IgD-negative memory B cell (primary cell): ENCODE measurements at regions not wholly inside any gene's neighbourhood (a gene's known extent, or its start where the extent isn't known, plus 50 kb on each side); places are given as distances from the start of the nearest gene placed in this dataset.
"Not testable (repeated sequence)": the region's sequence is repeated elsewhere in the genome, so short reads cannot be mapped to it uniquely, and the experiment has no call there.

Experiments used
- H3K27ac Mint-ChIP-seq, 3 donors: one replicate each; pipeline ENCODE4 v1.8.0; 2020 to 2022; ENCODE audit warnings: mild to moderate bottlenecking in 3 of 3, mixed read lengths in 3 of 3, moderate library complexity in 1 of 3
- H3K27me3 Mint-ChIP-seq: one replicate; pipeline ENCODE4 v1.8.0; 2021; ENCODE audit warnings: mixed read lengths
- H3K36me3 Mint-ChIP-seq: one replicate; pipeline ENCODE4 v1.8.0; 2020; ENCODE audit warnings: mild to moderate bottlenecking, mixed read lengths
- H3K4me1 Mint-ChIP-seq, 3 donors: one replicate each; pipeline ENCODE4 v1.8.0; 2020 to 2022; ENCODE audit warnings: mixed read lengths in 3 of 3, mild to moderate bottlenecking in 1 of 3
- H3K4me3 Mint-ChIP-seq, 4 donors: one replicate each; pipeline ENCODE4 v1.8.0; 2020 to 2022; ENCODE audit warnings: mild to moderate bottlenecking in 4 of 4, mixed read lengths in 4 of 4, moderate library complexity in 3 of 4
- H3K9me3 Mint-ChIP-seq, 3 donors: one replicate each; pipeline ENCODE4 v1.8.0; 2020 to 2021; ENCODE audit warnings: mixed read lengths in 3 of 3, mild to moderate bottlenecking in 1 of 3

- no peaks in the 10 kb centered on the region for H3K27me3 Mint-ChIP-seq
- no peak overlapping the region for H3K4me3 Mint-ChIP-seq
- H3K27ac Mint-ChIP-seq: no peak overlapping the region
- H3K36me3 Mint-ChIP-seq: no peaks in the 10 kb centered on the region
- peaks cover 0 to 2% (median 0%) of the 10 kb centered on the region in 3 donors for H3K4me1 Mint-ChIP-seq
- H3K9me3 Mint-ChIP-seq: peaks cover 0 to 9% (median 0%) of the 10 kb centered on the region in 3 donors
These were observed 451.6 kb downstream of the TRHDE start for GRCh38 chr12:72723732-72724131.

GRCh38 chr12:72729451-72730010 lies 457.4 kb downstream of the TRHDE start:
- Mint-ChIP-seq H3K9me3 (peaks cover 5 to 7% (median 6%) of the 10 kb centered on the region in 3 donors), H3K36me3 (no peaks in the 10 kb centered on the region), H3K27ac (no peak overlapping the region), H3K4me1 (no peaks in the 10 kb centered on the region), H3K27me3 (no peaks in the 10 kb centered on the region), H3K4me3 (no peak overlapping the region)

DNA sequence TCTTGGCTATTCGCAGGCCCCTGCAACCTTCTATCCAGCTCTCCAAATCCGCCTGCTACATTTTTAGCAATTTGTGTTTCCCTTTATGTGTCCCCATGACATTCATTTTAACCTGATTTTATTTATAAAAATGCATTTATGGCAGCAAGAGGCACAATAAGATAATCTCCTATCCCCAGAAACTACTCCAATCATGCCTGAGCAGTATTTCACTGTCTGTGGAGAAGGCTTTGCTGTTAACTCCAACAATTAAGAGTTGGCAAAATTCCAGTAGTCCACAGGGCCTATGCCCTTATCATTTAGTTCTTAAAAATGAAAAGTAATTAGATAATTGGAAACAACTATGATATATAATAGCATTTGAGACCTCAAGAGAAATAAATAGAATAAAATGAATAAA lies 462.4 kb downstream of the TRHDE start:
- peaks cover 2 to 6% (median 5%) of the 10 kb centered on the region in 3 donors for H3K9me3 Mint-ChIP-seq
- no peak overlapping the region for H3K27ac Mint-ChIP-seq
- H3K4me3 Mint-ChIP-seq: no peak overlapping the region
- no peaks in the 10 kb centered on the region for H3K4me1 Mint-ChIP-seq
- no peaks in the 10 kb centered on the region for H3K27me3 Mint-ChIP-seq
- no peaks in the 10 kb centered on the region for H3K36me3 Mint-ChIP-seq

- Mint-ChIP-seq H3K27me3 (no peaks in the 10 kb centered on the region), H3K4me1 (no peaks in the 10 kb centered on the region), H3K9me3 (peaks cover 7 to 12% (median 12%) of the 10 kb centered on the region in 3 donors), H3K36me3 (no peaks in the 10 kb centered on the region), H3K27ac (no peak overlapping the region), H3K4me3 (no peak overlapping the region)
These were observed 466.6 kb downstream of the TRHDE start for GRCh38 chr12:72738811-72739210.

DNA sequence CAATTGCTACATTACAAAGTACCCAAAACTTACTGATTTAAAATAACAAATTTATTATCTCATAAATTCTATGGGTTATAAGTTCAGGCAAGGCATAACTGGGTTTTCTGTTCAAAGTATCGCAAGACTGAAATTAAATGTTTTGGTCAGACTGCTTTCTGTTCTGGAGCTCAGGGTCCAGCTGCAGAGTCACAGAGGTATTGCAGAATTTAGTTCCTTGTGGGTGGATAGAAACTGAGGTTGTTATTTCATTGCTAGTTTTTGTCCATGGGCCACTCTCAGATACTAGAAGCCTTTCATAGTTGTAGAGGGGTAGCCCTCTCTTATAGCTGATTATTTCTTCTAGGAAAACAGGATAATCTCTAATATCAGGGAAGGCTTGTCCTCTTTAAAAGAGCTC lies 467.9 kb downstream of the TRHDE start:
- H3K27me3 Mint-ChIP-seq: no peaks in the 10 kb centered on the region
- H3K27ac Mint-ChIP-seq: no peak overlapping the region
- H3K4me1 Mint-ChIP-seq: no peaks in the 10 kb centered on the region
- H3K4me3 Mint-ChIP-seq: no peak overlapping the region
- no peaks in the 10 kb centered on the region for H3K36me3 Mint-ChIP-seq
- H3K9me3 Mint-ChIP-seq: peaks cover 7 to 18% (median 12%) of the 10 kb centered on the region in 3 donors

DNA sequence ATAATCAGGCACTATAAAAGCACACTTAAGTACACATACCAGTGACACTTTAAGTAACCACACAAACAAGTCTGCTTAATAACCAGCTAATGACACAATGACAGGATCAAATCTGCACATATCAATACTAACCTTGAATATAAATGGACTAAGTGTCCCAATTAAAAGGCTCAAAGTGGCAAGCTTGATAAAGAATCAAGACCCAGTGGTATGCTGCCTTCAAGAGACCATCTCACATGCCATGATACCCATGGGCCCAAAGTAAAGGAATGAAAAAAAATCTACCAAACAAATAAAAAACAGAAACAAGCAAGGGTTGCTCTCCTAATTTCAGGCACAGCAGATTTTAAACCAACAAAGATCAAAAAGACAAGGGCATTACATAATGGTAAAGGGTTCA lies 470.4 kb downstream of the TRHDE start:
- Mint-ChIP-seq H3K27ac (no peak overlapping the region), H3K9me3 (peaks cover 7 to 23% (median 12%) of the 10 kb centered on the region in 3 donors), H3K36me3 (no peaks in the 10 kb centered on the region), H3K27me3 (no peaks in the 10 kb centered on the region), H3K4me1 (no peaks in the 10 kb centered on the region), H3K4me3 (no peak overlapping the region)

GRCh38 chr12:72746048-72746447 lies 473.9 kb downstream of the TRHDE start:
- Mint-ChIP-seq H3K36me3 (no peaks in the 10 kb centered on the region), H3K4me1 (no peaks in the 10 kb centered on the region), H3K4me3 (no peak overlapping the region), H3K9me3 (peaks cover 7 to 27% (median 14%) of the 10 kb centered on the region in 3 donors), H3K27me3 (no peaks in the 10 kb centered on the region), H3K27ac (no peak overlapping the region)

GRCh38 chr12:72747111-72747849 lies 475.1 kb downstream of the TRHDE start:
- Mint-ChIP-seq H3K4me1 (no peaks in the 10 kb centered on the region), H3K27ac (no peak overlapping the region), H3K36me3 (no peaks in the 10 kb centered on the region), H3K9me3 (peaks cover 7 to 27% (median 14%) of the 10 kb centered on the region in 3 donors), H3K27me3 (no peaks in the 10 kb centered on the region), H3K4me3 (no peak overlapping the region)

DNA sequence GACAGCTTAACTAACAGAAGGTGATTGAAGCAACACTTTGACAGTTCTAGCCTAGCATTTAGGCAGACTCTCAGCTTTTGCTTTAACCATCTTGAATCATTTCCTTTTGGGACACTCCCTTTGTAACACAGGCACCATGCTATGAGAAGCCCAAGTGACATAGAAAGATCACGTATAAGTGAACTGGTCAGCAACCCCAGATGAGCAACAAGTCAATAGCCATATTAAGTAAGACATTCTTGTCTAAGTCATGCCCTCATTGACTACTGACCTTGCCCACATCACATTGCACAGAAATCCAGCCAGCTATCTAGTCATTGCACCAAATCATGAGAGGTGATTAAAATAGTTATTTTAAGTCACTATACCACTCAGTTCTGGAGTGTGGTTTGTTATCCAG lies 476.8 kb downstream of the TRHDE start:
- Mint-ChIP-seq H3K27me3 (no peaks in the 10 kb centered on the region), H3K4me3 (no peak overlapping the region), H3K9me3 (peaks cover 1 to 16% (median 2%) of the 10 kb centered on the region in 3 donors), H3K4me1 (no peaks in the 10 kb centered on the region), H3K36me3 (no peaks in the 10 kb centered on the region), H3K27ac (no peak overlapping the region)

GRCh38 chr12:72753571-72753970 lies 481.4 kb downstream of the TRHDE start:
- Mint-ChIP-seq H3K4me3 (no peak overlapping the region), H3K9me3 (peaks cover 0 to 5% (median 3%) of the 10 kb centered on the region in 3 donors), H3K36me3 (no peaks in the 10 kb centered on the region), H3K4me1 (peaks cover 0 to 1% (median 0%) of the 10 kb centered on the region in 3 donors), H3K27me3 (no peaks in the 10 kb centered on the region), H3K27ac (no peak overlapping the region)

DNA sequence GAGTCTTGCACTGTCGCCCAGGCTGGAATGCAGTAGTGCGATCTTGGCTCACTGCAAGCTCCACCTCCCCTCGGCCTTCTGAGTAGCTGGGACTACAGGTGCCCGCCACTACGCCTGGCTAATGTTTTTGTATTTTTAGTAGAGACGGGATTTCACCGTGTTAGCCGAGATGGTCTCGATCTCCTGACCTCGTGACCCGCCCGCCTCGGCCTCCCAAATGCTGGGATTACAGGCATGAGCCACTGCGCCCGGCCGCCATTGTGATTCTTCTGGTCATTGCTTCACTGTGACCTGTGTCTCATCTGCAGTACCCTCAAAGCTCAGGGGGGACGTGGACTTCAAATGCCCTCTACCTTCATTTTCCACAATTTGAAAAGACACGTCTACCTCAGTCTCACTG lies 481.9 kb downstream of the TRHDE start:
- H3K27me3 Mint-ChIP-seq, H3K9me3 Mint-ChIP-seq, H3K36me3 Mint-ChIP-seq, H3K4me3 Mint-ChIP-seq, H3K27ac Mint-ChIP-seq, H3K4me1 Mint-ChIP-seq: not testable (repeated sequence)

- Mint-ChIP-seq H3K27me3 (no peaks in the 10 kb centered on the region), H3K36me3 (no peaks in the 10 kb centered on the region)
These were observed 494.3 kb downstream of the TRHDE start for GRCh38 chr12:72766517-72766916.

DNA sequence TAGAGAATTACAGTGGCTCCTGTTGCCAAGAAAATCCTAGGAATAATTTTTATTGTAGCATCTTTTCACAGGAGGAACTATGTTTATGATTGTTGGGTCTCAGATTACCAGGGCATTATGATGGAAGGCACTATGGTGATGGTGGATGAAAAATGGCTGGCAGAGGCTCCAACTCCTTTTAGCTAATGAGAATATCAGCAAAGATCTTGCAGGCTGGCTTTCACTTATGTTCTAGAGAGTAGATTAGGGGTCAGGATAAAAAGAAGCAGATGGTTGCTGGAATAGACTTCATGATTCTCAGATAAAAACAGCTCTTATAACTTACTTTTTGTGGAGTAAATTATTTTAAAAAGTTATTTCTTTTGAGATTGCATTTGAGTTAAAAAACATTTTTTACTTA lies 501.9 kb downstream of the TRHDE start:
- Mint-ChIP-seq H3K27me3 (no peaks in the 10 kb centered on the region), H3K36me3 (no peaks in the 10 kb centered on the region), H3K27ac (no peak overlapping the region), H3K4me3 (no peak overlapping the region), H3K4me1 (peaks cover 0 to 5% (median 0%) of the 10 kb centered on the region in 3 donors), H3K9me3 (peaks cover 0 to 8% (median 0%) of the 10 kb centered on the region in 3 donors)

More at GRCh38 chr12:72766517-72766916, 494.3 kb downstream of the TRHDE start:
- peaks cover 0 to 2% (median 0%) of the 10 kb centered on the region in 3 donors for H3K4me1 Mint-ChIP-seq
- H3K9me3 Mint-ChIP-seq: peaks cover 2 to 10% (median 5%) of the 10 kb centered on the region in 3 donors
- no peak overlapping the region for H3K4me3 Mint-ChIP-seq
- no peak overlapping the region for H3K27ac Mint-ChIP-seq

DNA sequence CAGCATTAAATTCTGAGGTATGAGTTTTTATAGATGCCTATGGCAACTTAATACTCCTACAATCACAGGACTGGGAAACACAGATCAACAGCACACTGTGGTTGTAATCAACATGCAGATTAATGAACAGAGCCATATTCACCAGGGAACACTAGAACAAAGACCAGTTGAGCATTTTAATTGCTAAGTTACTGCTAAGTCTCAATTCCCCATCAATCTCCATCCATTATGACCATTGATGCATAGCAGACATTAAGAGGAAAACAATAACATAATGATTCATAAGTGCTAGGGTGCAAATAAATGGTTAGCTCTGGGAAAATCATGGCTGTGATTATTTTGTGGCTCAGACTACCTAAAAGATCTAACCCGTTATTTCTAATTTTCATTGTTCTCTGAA lies 505.6 kb downstream of the TRHDE start:
- Mint-ChIP-seq H3K4me3 (no peak overlapping the region), H3K27ac (no peak overlapping the region), H3K4me1 (peaks cover 0 to 5% (median 0%) of the 10 kb centered on the region in 3 donors), H3K27me3 (no peaks in the 10 kb centered on the region), H3K36me3 (no peaks in the 10 kb centered on the region), H3K9me3 (peaks cover 0 to 8% (median 0%) of the 10 kb centered on the region in 3 donors)

DNA sequence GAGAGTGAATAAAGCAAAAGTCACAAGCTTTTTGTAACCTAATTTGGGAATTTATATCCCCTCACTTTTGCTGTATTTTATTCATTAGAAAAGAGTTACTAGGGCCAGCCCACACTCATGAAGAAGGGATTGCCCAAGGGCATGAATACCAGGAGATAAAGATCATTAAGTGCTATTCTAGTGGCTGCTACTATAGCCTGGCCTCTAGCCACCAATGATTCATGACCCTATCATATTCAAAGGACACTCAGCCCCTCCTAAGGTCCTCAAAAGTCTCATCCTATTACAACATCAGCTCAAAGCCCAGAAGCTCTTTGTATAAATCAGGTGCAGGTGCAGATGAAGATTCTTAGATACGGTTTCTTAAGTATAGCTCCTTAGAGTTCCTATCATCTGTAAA lies 518.1 kb downstream of the TRHDE start:
- Mint-ChIP-seq H3K9me3 (peaks cover 2 to 13% (median 7%) of the 10 kb centered on the region in 3 donors), H3K27ac (no peak overlapping the region), H3K4me3 (no peak overlapping the region), H3K36me3 (no peaks in the 10 kb centered on the region), H3K27me3 (no peaks in the 10 kb centered on the region), H3K4me1 (no peaks in the 10 kb centered on the region)

- no peaks in the 10 kb centered on the region for H3K36me3 Mint-ChIP-seq
- peaks cover 2 to 22% (median 13%) of the 10 kb centered on the region in 3 donors for H3K9me3 Mint-ChIP-seq
- H3K27ac Mint-ChIP-seq: no peak overlapping the region
- H3K4me3 Mint-ChIP-seq: no peak overlapping the region
- no peaks in the 10 kb centered on the region for H3K27me3 Mint-ChIP-seq
- no peaks in the 10 kb centered on the region for H3K4me1 Mint-ChIP-seq
These were observed 520.7 kb downstream of the TRHDE start for GRCh38 chr12:72792889-72793288.
